H1 (cell line): ENCODE measurements at regions not wholly inside any gene's neighbourhood (a gene's known extent, or its start where the extent isn't known, plus 50 kb on each side); places are given as distances from the start of the nearest gene placed in this dataset.

Source experiments
- BCL11A ChIP-seq, 2 experiments: IDR thresholded peaks; one replicate each; pipeline ENCODE4 v1.6.1; 2011; ENCODE audit warnings: low read depth in 2 of 2, low read length in 2 of 2, mild to moderate bottlenecking in 2 of 2
- CBX5 ChIP-seq: fragments of 300-800, 300-1000 bp; sonication (generic); IDR thresholded peaks from 2 replicates; pipeline ENCODE4 v1.7.1; 2016; ENCODE audit warnings: antibody characterized with exemption, low read length, low read depth
- CBX8 ChIP-seq: fragments of 300-800, 300-1000 bp; sonication (generic); IDR thresholded peaks from 2 replicates; pipeline ENCODE4 v1.7.1; 2016; ENCODE audit warnings: low read depth, low read length, borderline replicate concordance
- CHD7 ChIP-seq: fragments of 300-600 bp; sonication (generic); IDR thresholded peaks from 2 replicates; pipeline ENCODE4 v1.7.1; 2012; ENCODE audit warnings: low read length, moderate library complexity, mild to moderate bottlenecking, inconsistent platforms; ENCODE audit not compliant: insufficient replicate concordance
- NRF1 ChIP-seq: IDR thresholded peaks from 2 replicates; pipeline ENCODE4 v1.6.1; 2011; ENCODE audit warnings: mild to moderate bottlenecking, low read depth, low read length, improper control_type of control experiment
- POLR2AphosphoS5 ChIP-seq: IDR thresholded peaks from 2 replicates; pipeline ENCODE4 v1.6.1; 2011; ENCODE audit warnings: low read depth, low read length
- TBP ChIP-seq: IDR thresholded peaks from 2 replicates; pipeline ENCODE4 v1.6.1; 2011; ENCODE audit warnings: low read depth, low read length, improper control_type of control experiment
- USF2 ChIP-seq: IDR thresholded peaks from 2 replicates; pipeline ENCODE4 v1.6.1; 2011; ENCODE audit warnings: low read length, improper control_type of control experiment

- no peak for TF ChIP-seq POLR2AphosphoS5
- TF ChIP-seq TBP = no peak
- no peak for TF ChIP-seq BCL11A (IDR thresholded peaks at IDR 0.05; ENCODE audit: low read depth in 2 of 2, low read length in 2 of 2)
- TF ChIP-seq CBX5 = no peak
- no peak for TF ChIP-seq CHD7
- no peak for TF ChIP-seq NRF1
- no peak for TF ChIP-seq USF2
- no peak for TF ChIP-seq CBX8
Observed at GRCh38 chr16:87207509-87207908, 109.7 kb downstream of the C16orf95 start (continued).
